Thyroid gland (tissue), 4 donors: ENCODE measurements at regions not wholly inside any gene's neighbourhood (a gene's known extent, or its start where the extent isn't known, plus 50 kb on each side); places are given as distances from the start of the nearest gene placed in this dataset.

Experiments used
- CTCF ChIP-seq, 6 experiments: fragments of 200-600 bp in 3 of 6; fragments of 450-650 bp in 3 of 6; sonication (generic) in 3 of 6; IDR thresholded peaks; one replicate each; pipeline ENCODE4 v1.5.1; 2016 to 2019; ENCODE audit warnings: antibody characterized with exemption in 6 of 6, mild to moderate bottlenecking in 2 of 6, inconsistent platforms in 1 of 6, moderate library complexity in 1 of 6
- POLR2A ChIP-seq, 2 donors: fragments of 450-650 bp; IDR thresholded peaks; one replicate each; pipeline ENCODE4 v1.6.1; 2017; ENCODE audit warnings: antibody characterized with exemption in 2 of 2, mild to moderate bottlenecking in 2 of 2, moderate library complexity in 1 of 2

GRCh38 chr2:200185628-200186000 lies 120.9 kb upstream of the SPATS2L start:
- TF ChIP-seq CTCF (IDR thresholded peaks at IDR 0.05) (no peak), POLR2A (IDR thresholded peaks at IDR 0.05) (no peak)
